ENCODE measurements at regions not wholly inside any gene's neighbourhood (a gene's known extent, or its start where the extent isn't known, plus 50 kb on each side); places are given as distances from the start of the nearest gene placed in this dataset.

GRCh38 chr9:115758441-115758840, 395.1 kb upstream of the PAPPA start:
- ChIA-PET CTCF (interaction anchor here (1.7 kb wide), 1 partner anchor 165 kb away, joined by 7 read pairs; no protein-coding TSS in a partner anchor), POLR2A (no interaction called here)
- DNase-seq (ENCODE audit: low read depth, low spot score): no peak
- Histone ChIP-seq H3K27me3 (ENCODE audit: control insufficient read depth, insufficient read depth, low read length) (no peaks in the 10 kb centered on the region), H3K9me3 (ENCODE audit: control insufficient read depth, insufficient read depth, low read length) (no peaks in the 10 kb centered on the region), H3K4me3 (ENCODE audit: low read depth, low read length) (no peak overlapping the region), H3K27ac (ENCODE audit: low read depth, low read length) (no peak overlapping the region)
- TF ChIP-seq CTCF (IDR thresholded peaks at IDR 0.05; ENCODE audit: low read depth, low read length): no peak

GRCh38 chr9:115759426-115759825, 394.2 kb upstream of the PAPPA start:
- no peak overlapping the region for H3K4me3 ChIP-seq (ENCODE audit: low read depth, low read length)
- no peak for DNase-seq (ENCODE audit: low read depth, low spot score)
- H3K27ac ChIP-seq (ENCODE audit: low read depth, low read length): no peak overlapping the region
- H3K27me3 ChIP-seq (ENCODE audit: control insufficient read depth, insufficient read depth, low read length): no peaks in the 10 kb centered on the region
- no peak for TF ChIP-seq CTCF (IDR thresholded peaks at IDR 0.05; ENCODE audit: low read depth, low read length)
- POLR2A ChIA-PET: no interaction called here
- CTCF ChIA-PET: interaction anchor here (0.5 kb wide), 1 partner anchor 53 kb away, joined by 6 read pairs; no protein-coding TSS in a partner anchor
- H3K9me3 ChIP-seq (ENCODE audit: control insufficient read depth, insufficient read depth, low read length): no peaks in the 10 kb centered on the region

- no peaks in the 10 kb centered on the region for H3K9me3 ChIP-seq (ENCODE audit: control insufficient read depth, insufficient read depth, low read length)
- TF ChIP-seq CTCF (IDR thresholded peaks at IDR 0.05; ENCODE audit: low read depth, low read length): no peak
- DNase-seq (ENCODE audit: low read depth, low spot score): no peak
- CTCF ChIA-PET: no interaction called here
- H3K27ac ChIP-seq (ENCODE audit: low read depth, low read length): no peak overlapping the region
- H3K27me3 ChIP-seq (ENCODE audit: control insufficient read depth, insufficient read depth, low read length): no peaks in the 10 kb centered on the region
- POLR2A ChIA-PET: no interaction called here
- H3K4me3 ChIP-seq (ENCODE audit: low read depth, low read length): no peak overlapping the region
These were observed 388.9 kb upstream of the PAPPA start for GRCh38 chr9:115764645-115765044.

DNA sequence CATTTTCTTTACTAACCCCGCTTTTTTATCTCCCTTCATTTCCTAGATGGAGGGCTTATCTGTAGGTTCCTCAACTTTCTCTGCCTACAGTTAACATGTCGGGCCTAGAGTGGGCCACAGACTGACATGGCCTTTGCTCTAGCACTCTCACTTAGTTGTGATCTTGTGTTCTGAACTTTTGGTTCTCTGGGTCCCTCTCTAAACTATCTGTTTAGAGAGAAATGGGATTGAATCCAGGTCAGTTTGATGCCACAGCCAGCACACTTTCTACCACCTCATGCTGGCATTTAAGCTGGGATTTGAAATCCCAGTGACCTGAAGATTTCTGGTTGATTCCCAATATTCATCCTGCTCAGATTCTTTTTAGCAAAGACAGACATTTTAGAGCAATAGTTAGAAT, 388.5 kb upstream of the PAPPA start:
- no peak for DNase-seq (ENCODE audit: low read depth, low spot score)
- no peak for TF ChIP-seq CTCF (IDR thresholded peaks at IDR 0.05; ENCODE audit: low read depth, low read length)
- Histone ChIP-seq H3K9me3 (ENCODE audit: control insufficient read depth, insufficient read depth, low read length) (no peaks in the 10 kb centered on the region), H3K4me3 (ENCODE audit: low read depth, low read length) (no peak overlapping the region), H3K27me3 (ENCODE audit: control insufficient read depth, insufficient read depth, low read length) (no peaks in the 10 kb centered on the region), H3K27ac (ENCODE audit: low read depth, low read length) (no peak overlapping the region)
- CTCF ChIA-PET: no interaction called here
- POLR2A ChIA-PET: no interaction called here

DNA sequence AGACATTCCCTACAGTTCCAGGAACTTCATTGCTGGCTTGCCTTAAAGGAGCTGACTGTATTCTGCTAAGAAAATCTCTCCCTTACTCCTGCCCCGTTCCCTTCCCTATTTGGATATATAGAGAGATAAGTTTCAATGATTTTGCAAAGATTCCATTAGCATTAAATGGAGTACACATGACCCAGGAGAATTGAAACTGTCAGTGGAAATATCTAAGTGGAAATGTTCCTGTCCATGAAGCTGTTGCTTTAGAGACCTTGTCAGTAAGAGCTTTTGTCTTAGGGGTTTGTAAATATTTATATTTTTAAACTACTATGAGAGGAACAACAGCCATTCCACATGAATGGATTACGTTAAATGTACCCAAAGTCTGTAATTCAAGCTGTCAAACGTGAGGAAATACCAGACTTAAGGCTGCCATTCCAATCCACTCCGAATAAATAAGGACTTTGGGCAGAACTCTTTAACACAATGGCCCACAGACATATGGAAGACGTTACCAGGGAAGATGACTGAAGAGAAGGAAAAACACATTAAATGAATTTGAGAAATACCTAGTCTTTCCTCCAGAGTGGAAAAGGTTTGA, 387.1 kb upstream of the PAPPA start:
- ChIA-PET CTCF (interaction anchor here (0.7 kb wide), 1 partner anchor 173 kb away, joined by 3 read pairs; no protein-coding TSS in a partner anchor), POLR2A (no interaction called here)
- no peak for TF ChIP-seq CTCF (IDR thresholded peaks at IDR 0.05; ENCODE audit: low read depth, low read length)
- no peaks in the 10 kb centered on the region for H3K9me3 ChIP-seq (ENCODE audit: control insufficient read depth, insufficient read depth, low read length)
- no peak for DNase-seq (ENCODE audit: low read depth, low spot score)
- no peaks in the 10 kb centered on the region for H3K27me3 ChIP-seq (ENCODE audit: control insufficient read depth, insufficient read depth, low read length)
- no peak overlapping the region for H3K4me3 ChIP-seq (ENCODE audit: low read depth, low read length)
- H3K27ac ChIP-seq (ENCODE audit: low read depth, low read length): no peak overlapping the region
